Stimulated activated CD4-positive, alpha-beta T cell treated with anti-CD3 and anti-CD28 coated beads, Interleukin-12 subunit alpha, Interleukin-12 subunit beta, amount 100 ng/mL, for 24 hours (primary cell): ENCODE measurements at regions not wholly inside any gene's neighbourhood (a gene's known extent, or its start where the extent isn't known, plus 50 kb on each side); places are given as distances from the start of the nearest gene placed in this dataset.

Source experiments
- DNase-seq, 2 experiments: peaks; one replicate each; pipeline ENCODE4 v3.0.0-alpha.2; 2020; ENCODE audit warnings: low read depth in 2 of 2

DNA sequence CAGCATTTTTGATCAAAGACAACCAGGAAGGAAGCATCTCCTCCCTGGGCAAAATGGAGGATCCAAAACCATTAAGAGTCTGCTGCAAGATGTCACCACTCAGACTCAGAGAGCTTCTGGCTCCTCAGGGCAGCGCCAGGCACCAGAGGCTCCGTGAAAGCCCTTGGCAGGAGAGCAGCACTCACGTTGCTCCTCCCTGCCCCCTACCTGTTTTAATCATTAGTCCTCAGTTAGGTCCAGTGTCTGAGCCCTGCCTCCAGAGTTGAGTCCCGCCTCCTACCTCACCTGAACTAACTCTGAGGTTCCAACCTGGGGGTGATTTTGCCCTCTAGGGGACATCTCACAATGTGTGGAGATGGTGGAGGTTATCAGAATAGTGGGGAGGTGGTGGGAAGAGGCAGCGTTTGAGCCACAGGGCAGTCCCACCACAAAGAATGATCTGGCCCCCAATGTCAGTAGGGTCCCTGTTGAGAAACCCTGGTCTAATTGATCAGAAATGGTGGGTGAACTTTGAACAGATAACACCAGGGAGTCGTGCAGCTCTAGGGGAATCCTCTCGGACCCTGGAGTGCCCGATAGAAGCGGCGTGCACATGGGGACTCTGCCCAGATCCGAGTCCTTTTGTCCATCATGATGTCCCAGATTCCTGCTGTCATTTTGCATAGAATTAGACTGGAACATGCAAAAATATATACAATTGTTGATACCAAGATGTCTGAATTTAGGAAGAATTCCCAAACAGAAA lies 156.7 kb upstream of the DIO3 start:
- DNase-seq: no peak

GRCh38 chr14:101405171-101405883 lies 156.0 kb upstream of the DIO3 start:
- no peak for DNase-seq

DNA sequence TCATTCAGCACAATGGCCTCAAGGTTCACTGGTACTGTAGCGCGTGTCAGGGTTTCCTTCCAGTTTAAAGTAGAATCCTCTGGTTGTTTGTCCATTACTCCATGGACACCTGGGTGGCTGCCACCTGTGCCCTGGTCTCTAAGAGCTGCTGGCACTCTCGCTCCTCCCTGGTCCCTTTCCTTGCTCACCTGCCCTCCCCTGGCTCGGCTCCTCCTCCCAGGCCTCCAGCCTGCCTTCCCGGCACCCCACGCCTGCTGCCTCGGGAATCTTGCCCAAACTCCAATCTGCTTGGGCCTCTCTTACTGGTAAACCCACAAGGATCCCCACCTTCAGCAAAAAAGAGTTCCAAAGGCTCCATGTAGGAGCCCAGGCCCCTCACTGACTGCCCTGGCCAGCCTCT lies 154.4 kb upstream of the DIO3 start:
- DNase-seq: no peak

GRCh38 chr14:101407328-101407727 lies 154.0 kb upstream of the DIO3 start:
- no peak for DNase-seq

- DNase-seq: no peak
These were observed 153.0 kb upstream of the DIO3 start for GRCh38 chr14:101408077-101408831.

- DNase-seq: no peak
These were observed 152.2 kb upstream of the DIO3 start for GRCh38 chr14:101409006-101409543.

DNA sequence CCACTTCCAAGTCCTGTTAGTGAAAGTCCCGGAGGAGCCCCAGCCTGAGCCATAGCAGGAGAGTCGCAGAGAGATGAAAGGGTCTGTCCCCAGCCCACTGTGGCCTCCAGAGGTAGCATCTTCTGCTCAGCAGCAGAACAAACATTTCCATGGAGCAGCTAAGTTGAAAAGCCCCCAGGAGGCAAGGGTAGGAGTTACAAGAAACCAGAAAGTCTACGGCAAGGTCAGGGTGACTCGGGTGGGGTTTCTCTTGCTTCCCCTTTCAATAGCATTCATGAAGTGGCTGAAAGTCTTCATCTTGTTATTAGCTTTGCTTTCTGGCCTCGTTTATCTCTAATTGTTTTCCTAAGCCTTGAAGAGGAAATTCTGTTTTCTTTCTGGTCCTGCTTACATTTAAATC lies 151.2 kb upstream of the DIO3 start:
- no peak for DNase-seq

- DNase-seq: no peak
These were observed 150.1 kb upstream of the DIO3 start for GRCh38 chr14:101411151-101411550.

DNA sequence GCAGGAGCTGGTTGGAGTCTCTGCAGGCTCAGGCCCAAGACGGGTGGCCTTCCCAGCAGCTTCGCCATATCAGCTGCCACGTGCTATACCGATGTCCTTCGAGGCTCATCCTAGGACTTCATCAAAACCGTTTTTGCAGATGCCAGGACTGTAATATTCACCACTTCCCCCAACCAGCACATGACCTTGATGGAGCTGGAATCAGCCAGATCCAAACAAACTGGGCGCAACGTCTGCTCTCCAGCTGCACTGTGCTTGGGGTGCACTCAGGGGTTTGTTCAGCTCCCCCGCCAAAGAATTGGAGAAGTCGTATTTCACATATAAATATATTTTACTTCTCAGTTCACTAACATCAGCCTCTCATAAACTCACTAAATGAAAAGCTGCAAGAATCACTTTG lies 149.5 kb upstream of the DIO3 start:
- no peak for DNase-seq

GRCh38 chr14:101412739-101413138 lies 148.6 kb upstream of the DIO3 start:
- no peak for DNase-seq

GRCh38 chr14:101417434-101417833 lies 143.9 kb upstream of the DIO3 start:
- DNase-seq: no peak

DNA sequence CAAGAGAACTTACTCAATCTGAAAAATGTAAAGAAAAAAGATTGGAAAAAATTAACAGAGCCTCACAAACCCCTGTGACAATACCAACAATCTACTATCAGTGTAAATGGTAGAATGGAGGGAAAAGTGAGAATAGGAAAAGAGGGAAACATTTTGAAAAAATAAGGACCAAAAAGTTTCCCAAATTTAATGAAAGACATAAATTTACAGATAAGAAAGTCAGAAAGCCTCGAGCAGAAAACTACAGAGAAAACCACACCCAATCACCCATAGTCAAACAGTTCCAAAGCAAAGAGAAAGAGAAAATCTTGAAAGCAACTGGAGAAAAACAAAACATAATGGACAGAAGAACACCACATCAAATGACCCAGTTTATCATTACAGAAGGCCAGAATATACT lies 142.7 kb upstream of the DIO3 start:
- DNase-seq: no peak

DNA sequence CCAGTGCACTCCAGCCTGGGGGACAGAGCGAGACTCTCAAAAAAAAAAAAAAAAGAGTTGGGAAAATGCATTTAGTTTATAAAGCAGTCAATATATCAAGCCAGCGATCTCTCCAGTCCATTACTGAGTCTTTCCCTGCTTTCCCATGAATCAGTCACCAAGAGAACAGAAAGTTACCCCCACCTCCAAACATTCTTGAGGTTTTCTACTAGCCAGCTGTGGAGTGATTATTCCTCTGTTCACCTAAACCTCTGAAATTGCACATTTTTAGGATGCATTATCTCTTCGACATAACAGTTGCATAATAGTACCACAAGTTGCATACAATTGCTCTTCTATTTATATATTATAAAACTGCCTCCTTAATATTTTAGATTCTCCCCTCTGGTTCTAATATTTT lies 134.8 kb upstream of the DIO3 start:
- no peak for DNase-seq

DNA sequence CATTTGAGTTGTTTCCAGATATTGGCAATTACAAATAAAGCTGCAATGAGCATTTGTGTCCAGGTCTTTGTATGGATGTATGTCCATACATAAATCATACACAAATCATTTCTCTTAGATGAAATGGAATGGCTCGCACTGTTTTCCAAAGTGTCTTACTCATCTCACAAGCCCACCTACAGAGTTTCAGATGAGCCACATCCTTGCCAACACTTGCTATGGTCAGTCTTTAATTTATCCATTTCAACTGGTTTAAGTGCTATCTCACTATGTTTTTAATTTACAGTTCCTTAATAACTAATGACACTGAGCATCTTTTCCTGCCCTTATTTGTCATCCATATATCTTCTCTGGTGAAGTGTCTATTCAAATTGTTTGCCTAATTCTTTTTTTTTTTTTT lies 132.9 kb upstream of the DIO3 start:
- DNase-seq: no peak

DNA sequence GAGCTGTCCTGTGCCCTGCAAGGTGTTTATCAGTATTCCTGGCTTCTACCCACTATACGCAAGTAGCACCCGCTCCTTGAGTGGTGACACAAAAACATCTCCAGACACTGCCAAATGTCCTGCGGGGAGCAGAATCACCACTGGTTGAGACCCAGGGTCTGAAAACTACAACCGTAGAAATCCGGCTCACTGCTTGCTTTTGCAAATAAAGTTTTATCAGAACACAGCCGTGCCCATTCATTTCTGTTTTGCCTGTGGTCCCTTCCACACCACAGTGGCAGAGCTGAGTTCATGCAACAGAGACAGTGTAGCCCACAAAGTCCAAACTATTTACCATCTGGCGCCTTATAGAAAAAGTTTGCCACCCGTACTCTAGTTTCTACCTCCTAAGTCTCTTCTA lies 125.7 kb upstream of the DIO3 start:
- DNase-seq: no peak

GRCh38 chr14:101439023-101439422 lies 122.3 kb upstream of the DIO3 start:
- no peak for DNase-seq

DNA sequence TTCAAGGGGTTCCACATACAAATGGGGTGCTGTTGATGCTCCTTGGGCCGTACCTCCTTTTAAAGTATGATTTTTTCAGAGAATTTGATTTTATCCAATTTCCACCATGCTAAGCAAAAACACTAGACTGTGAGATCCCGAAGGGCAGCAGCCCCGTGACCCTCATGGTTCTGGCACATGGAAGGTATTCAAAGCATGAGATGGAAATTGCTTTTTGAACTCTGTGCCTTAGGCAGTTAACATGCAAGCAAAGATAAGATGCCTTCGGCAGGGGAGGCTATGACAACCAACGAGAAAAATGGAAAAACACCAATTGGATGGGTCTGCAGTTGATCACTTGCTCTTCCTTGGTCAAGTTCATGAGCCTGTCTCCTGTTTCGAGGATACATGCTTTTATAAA lies 120.8 kb upstream of the DIO3 start:
- no peak for DNase-seq

DNA sequence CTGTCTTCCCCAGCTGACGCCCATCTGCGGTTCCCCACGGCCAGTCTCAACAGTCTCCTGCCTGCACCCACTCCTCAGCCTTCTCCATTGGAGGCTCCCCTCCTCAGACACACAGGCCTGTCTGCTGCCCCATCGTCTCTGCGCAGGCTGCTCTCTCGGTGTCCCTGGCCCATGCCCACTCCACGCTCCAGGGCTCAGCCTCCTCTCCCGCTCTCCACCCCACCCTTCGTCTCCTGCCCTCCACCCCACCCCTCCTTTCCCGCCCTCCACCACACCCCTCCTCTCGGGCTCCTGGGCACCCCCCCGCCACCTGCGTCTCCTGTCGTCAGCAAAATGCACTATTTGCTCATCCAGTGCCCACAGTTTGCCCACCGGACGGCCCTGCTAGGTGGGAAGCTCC lies 119.6 kb upstream of the DIO3 start:
- no peak for DNase-seq

DNA sequence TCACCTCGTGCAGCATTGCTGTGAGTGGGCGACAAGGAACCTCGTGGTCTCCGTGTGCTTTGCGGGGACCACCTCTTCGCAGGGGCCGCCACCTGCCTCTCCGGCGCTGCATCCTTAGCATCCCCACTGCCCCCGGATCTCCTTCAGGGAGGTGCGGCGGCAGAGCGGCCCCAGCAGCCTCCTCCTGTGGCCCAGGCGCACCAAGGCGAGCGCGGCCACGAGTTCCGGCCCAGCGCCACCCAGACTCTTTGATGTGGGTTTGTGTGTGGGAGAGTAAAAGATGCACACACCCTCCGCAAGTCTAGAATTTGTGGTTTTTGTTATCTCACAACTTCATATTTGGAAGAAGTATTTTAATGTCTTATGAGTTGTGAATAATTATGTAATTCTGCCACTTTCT lies 118.8 kb upstream of the DIO3 start:
- peak; percentile 35 to 62 for DNase-seq

- no peak for DNase-seq
These were observed 117.2 kb upstream of the DIO3 start for GRCh38 chr14:101444116-101444515.

DNA sequence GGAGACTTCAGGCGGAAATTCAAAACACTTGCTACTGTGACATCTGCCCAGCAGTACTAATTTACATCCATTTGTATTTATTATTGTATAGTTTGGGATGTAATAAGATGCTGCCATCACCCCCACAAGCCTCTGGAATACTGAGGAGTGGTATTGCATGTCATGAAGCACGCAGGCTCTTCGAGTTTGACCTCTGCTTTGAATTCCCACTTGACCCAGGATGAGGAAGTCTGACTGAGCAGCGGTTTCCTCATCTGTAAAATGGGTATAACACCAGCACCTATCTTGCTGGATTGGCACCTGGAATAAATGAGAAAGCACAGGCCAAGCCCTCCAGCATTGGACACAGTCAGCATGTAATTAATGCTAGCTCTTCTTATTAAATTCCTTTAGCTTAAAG lies 116.0 kb upstream of the DIO3 start:
- no peak for DNase-seq

DNA sequence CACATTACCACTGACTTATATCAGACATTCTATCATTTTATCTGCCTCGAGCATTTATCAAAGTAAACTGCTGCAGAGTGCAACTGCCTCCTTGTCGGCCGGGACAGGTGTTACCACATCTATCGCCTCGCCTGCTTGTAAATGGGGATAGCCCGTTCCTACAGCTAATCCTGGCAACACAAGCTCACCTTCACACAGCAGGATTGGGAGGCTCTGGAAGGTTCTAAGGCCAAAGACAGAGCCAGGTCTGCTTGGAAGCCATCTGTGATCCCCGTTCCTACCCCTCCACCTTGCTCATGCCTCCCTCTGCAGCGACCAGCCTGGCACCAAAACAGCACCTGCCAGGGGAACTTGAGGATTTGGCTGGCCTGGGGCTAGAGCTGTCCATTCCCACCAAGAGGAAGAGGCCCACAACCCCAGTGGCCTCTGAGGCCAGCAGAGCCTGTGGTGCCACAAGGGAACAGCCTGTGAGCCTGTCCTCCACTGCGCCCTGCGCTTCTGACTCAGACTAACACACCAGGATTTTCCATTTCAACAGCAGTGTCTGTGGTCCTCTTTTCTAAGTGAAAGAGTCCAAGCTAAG lies 114.8 kb upstream of the DIO3 start:
- no peak for DNase-seq
